ENCODE measurements at regions not wholly inside any gene's neighbourhood (a gene's known extent, or its start where the extent isn't known, plus 50 kb on each side); places are given as distances from the start of the nearest gene placed in this dataset.
A peak's percentile ranks its signal among the peaks of the same experiment; 100 is the strongest.
"Not testable (repeated sequence)": the region's sequence is repeated elsewhere in the genome, so short reads cannot be mapped to it uniquely, and the experiment has no call there.

GRCh38 chr5:130397727-130398126 lies 493.5 kb downstream of the CHSY3 start:
- FAIRE-seq; H3K36me3 ChIP-seq (ENCODE audit: control insufficient read depth, insufficient read depth, low read length); H3K4me2 ChIP-seq (ENCODE audit: insufficient read depth, low read length); CTCF ChIA-PET (ENCODE audit: low intra/inter-chr PET ratio); intact Hi-C loops (cut with micrococcal nuclease); H3K79me2 ChIP-seq (ENCODE audit: control insufficient read depth, insufficient read depth, low read length); DNase-seq (ENCODE audit: extremely low read depth in 1 of 4, low spot score in 3 of 4); H3K4me3 ChIP-seq; ATAC-seq; H3K9ac ChIP-seq (ENCODE audit: insufficient read depth in 1 of 2, low read depth in 2 of 2, low read length in 2 of 2); POLR2A ChIA-PET; H3K27ac ChIP-seq (ENCODE audit: extremely low read depth, low read depth, low read length); H4K20me1 ChIP-seq (replicated peaks; ENCODE audit: control insufficient read depth, insufficient read depth, low read length); in situ Hi-C loops (cut with MboI); H2AFZ ChIP-seq (ENCODE audit: low read depth, low read length); H3K9me1 ChIP-seq (ENCODE audit: control insufficient read depth, insufficient read depth, low read length); H3K9me3 ChIP-seq (replicated peaks; ENCODE audit: control insufficient read depth, insufficient read depth, low read depth, low read length); H3K27me3 ChIP-seq (ENCODE audit: control insufficient read depth in 2 of 2, insufficient read depth in 2 of 2, low read length in 2 of 2); BruUV-seq (replicated peaks); H3K4me1 ChIP-seq (replicated peaks in 1 of 2; ENCODE audit: control insufficient read depth in 2 of 2, insufficient read depth in 2 of 2, low read length in 2 of 2); TF ChIP-seq CEBPG (CRISPR knock-in tag; IDR thresholded peaks at IDR 0.05): not testable (repeated sequence)
- WGBS (ENCODE audit: insufficient coverage, low coverage, missing lambda C conversion rate), result 0% methylated on average over 1 of the region's 1 CpG
- 0 out of 4 replicates have a peak, but pooled peaks of 1 of the 2 experiments have one; percentile 12 for TF ChIP-seq CEBPG (tag; conservative IDR thresholded peaks at IDR 0.05 in 1 of 2, IDR thresholded peaks at IDR 0.05 in 1 of 2)

GRCh38 chr5:130397132-130397531 lies 492.9 kb downstream of the CHSY3 start:
- H3K27ac ChIP-seq (ENCODE audit: extremely low read depth, low read depth, low read length), result no peak overlapping the region
- ChIA-PET CTCF (ENCODE audit: low intra/inter-chr PET ratio) (no interaction called here), POLR2A (no interaction called here)
- no peaks in the 10 kb centered on the region for H3K79me2 ChIP-seq (ENCODE audit: control insufficient read depth, insufficient read depth, low read length)
- H4K20me1 ChIP-seq (replicated peaks; ENCODE audit: control insufficient read depth, insufficient read depth, low read length), result no peaks in the 10 kb centered on the region
- in situ Hi-C loops (cut with MboI) (no loop called here), intact Hi-C loops (cut with micrococcal nuclease) (no loop called here)
- 3% methylated on average over 2 of the region's 2 CpGs for WGBS (ENCODE audit: insufficient coverage, low coverage, missing lambda C conversion rate)
- no peaks in the 10 kb centered on the region for H3K27me3 ChIP-seq (ENCODE audit: control insufficient read depth in 2 of 2, insufficient read depth in 2 of 2, low read length in 2 of 2)
- H3K4me1 ChIP-seq (replicated peaks in 1 of 2; ENCODE audit: control insufficient read depth in 2 of 2, insufficient read depth in 2 of 2, low read length in 2 of 2), result no peaks in the 10 kb centered on the region
- H3K4me3 ChIP-seq, result no peak overlapping the region
- H3K9me3 ChIP-seq (replicated peaks; ENCODE audit: control insufficient read depth, insufficient read depth, low read depth, low read length), result no peaks in the 10 kb centered on the region
- H3K36me3 ChIP-seq (ENCODE audit: control insufficient read depth, insufficient read depth, low read length), result no peaks in the 10 kb centered on the region
- ATAC-seq (no peak), FAIRE-seq (no peak), DNase-seq (ENCODE audit: extremely low read depth in 1 of 4, low spot score in 3 of 4) (no peak)
- no peaks in the 10 kb centered on the region for H3K9me1 ChIP-seq (ENCODE audit: control insufficient read depth, insufficient read depth, low read length)
- no TSS peak for BruUV-seq (replicated peaks)
- H2AFZ ChIP-seq (ENCODE audit: low read depth, low read length), result no peak overlapping the region
- no peak overlapping the region for H3K4me2 ChIP-seq (ENCODE audit: insufficient read depth, low read length)
- no peak overlapping the region for H3K9ac ChIP-seq (ENCODE audit: insufficient read depth in 1 of 2, low read depth in 2 of 2, low read length in 2 of 2)
- TF ChIP-seq NFE2 (IDR thresholded peaks at IDR 0.05; ENCODE audit: low read depth), result no peak
- no peak for TF ChIP-seq SIRT6 (IDR thresholded peaks at IDR 0.05; ENCODE audit: low read depth, low read length)
- no peak for TF ChIP-seq NELFE (IDR thresholded peaks at IDR 0.05; ENCODE audit: insufficient read depth, insufficient read length)
- TF ChIP-seq ZNF134 (CRISPR knock-in tag; conservative IDR thresholded peaks at IDR 0.05), result no peak
- TF ChIP-seq THAP12 (CRISPR knock-in tag; IDR thresholded peaks at IDR 0.05), result no peak
- TF ChIP-seq PHF21A (IDR thresholded peaks at IDR 0.05; ENCODE audit: borderline replicate concordance, low read depth), result no peak
- TF ChIP-seq PCBP2 (IDR thresholded peaks at IDR 0.05; ENCODE audit: low read depth, low read length, poor library complexity, severe bottlenecking), result no peak
- no peak for TF ChIP-seq IFI16 (CRISPR knock-in tag; IDR thresholded peaks at IDR 0.05)
- TF ChIP-seq PRMT5 (CRISPR knock-in tag; IDR thresholded peaks at IDR 0.05), result no peak
- no peak for TF ChIP-seq NFYB (IDR thresholded peaks at IDR 0.05; ENCODE audit: extremely low read depth, insufficient read length)
- no peak for TF ChIP-seq CBX8 (IDR thresholded peaks at IDR 0.05; ENCODE audit: borderline replicate concordance, extremely low read depth, low read depth, low read length, poor library complexity, severe bottlenecking)
- TF ChIP-seq HES1 (IDR thresholded peaks at IDR 0.05; ENCODE audit: low read depth), result no peak
- TF ChIP-seq ZNF764 (CRISPR knock-in tag; IDR thresholded peaks at IDR 0.05; ENCODE audit: low read depth), result no peak
